Frontal cortex (tissue), 3 donors: ENCODE measurements at regions not wholly inside any gene's neighbourhood (a gene's known extent, or its start where the extent isn't known, plus 50 kb on each side); places are given as distances from the start of the nearest gene placed in this dataset.
"Not testable (repeated sequence)": the region's sequence is repeated elsewhere in the genome, so short reads cannot be mapped to it uniquely, and the experiment has no call there.

Experiments
- DNase-seq, 2 donors: peaks; one replicate each; pipeline ENCODE4 v3.0.0; 2012; ENCODE audit warnings: low spot score in 2 of 2
- FAIRE-seq: peaks from 2 replicates; lab custom pipeline; 2012; peaks lifted over from hg19 to GRCh38; lab: Jason Lieb, UNC
- donor health status: control.
- donor health status: control.
- donor health status: control.

GRCh38 chr13:58455094-58455493, 823.5 kb downstream of the PCDH17 start:
- FAIRE-seq (no peak), DNase-seq (no peak)

- FAIRE-seq (no peak), DNase-seq (no peak)
These were observed 829.7 kb downstream of the PCDH17 start for GRCh38 chr13:58461217-58461616.

GRCh38 chr13:58463841-58464240, 832.3 kb downstream of the PCDH17 start:
- FAIRE-seq (no peak), DNase-seq (no peak)

GRCh38 chr13:58467176-58467575, 835.6 kb downstream of the PCDH17 start:
- DNase-seq (no peak), FAIRE-seq (no peak)

GRCh38 chr13:58472483-58472882, 840.9 kb downstream of the PCDH17 start:
- FAIRE-seq (no peak), DNase-seq (no peak)

GRCh38 chr13:58474581-58474980, 843.0 kb downstream of the PCDH17 start:
- FAIRE-seq (no peak), DNase-seq (no peak)

GRCh38 chr13:58476206-58476918, 844.8 kb downstream of the PCDH17 start:
- FAIRE-seq (no peak), DNase-seq (no peak)

GRCh38 chr13:58478858-58479257, 847.3 kb downstream of the PCDH17 start:
- FAIRE-seq (no peak), DNase-seq (no peak)

GRCh38 chr13:58480061-58480460, 848.5 kb downstream of the PCDH17 start:
- DNase-seq: no peak
- FAIRE-seq: no peak

- DNase-seq: no peak
- no peak for FAIRE-seq
These were observed 856.7 kb downstream of the PCDH17 start for GRCh38 chr13:58488251-58488650.

GRCh38 chr13:58495668-58496067, 864.1 kb downstream of the PCDH17 start:
- DNase-seq (no peak), FAIRE-seq (peak; percentile 63)

GRCh38 chr13:58500938-58501337, 869.4 kb downstream of the PCDH17 start:
- DNase-seq (no peak), FAIRE-seq (no peak)

GRCh38 chr13:58504202-58504700, 872.7 kb downstream of the PCDH17 start:
- DNase-seq, FAIRE-seq: not testable (repeated sequence)

- FAIRE-seq, DNase-seq: not testable (repeated sequence)
These were observed 873.8 kb downstream of the PCDH17 start for GRCh38 chr13:58505262-58505920.

- DNase-seq: no peak
- no peak for FAIRE-seq
These were observed 896.8 kb downstream of the PCDH17 start for GRCh38 chr13:58528351-58528750.

GRCh38 chr13:58531614-58532013, 900.1 kb downstream of the PCDH17 start:
- DNase-seq: no peak
- no peak for FAIRE-seq

- DNase-seq: no peak
- no peak for FAIRE-seq
These were observed 911.0 kb downstream of the PCDH17 start for GRCh38 chr13:58542530-58542929.

GRCh38 chr13:58547419-58547818, 915.9 kb downstream of the PCDH17 start:
- DNase-seq: no peak

GRCh38 chr13:58566176-58566575, 934.6 kb downstream of the PCDH17 start:
- DNase-seq (no peak), FAIRE-seq (no peak)

More at GRCh38 chr13:58547419-58547818, 915.9 kb downstream of the PCDH17 start:
- no peak for FAIRE-seq

- no peak for FAIRE-seq
These were observed 942.2 kb downstream of the PCDH17 start for GRCh38 chr13:58573743-58574142.

GRCh38 chr13:58574791-58575190, 943.2 kb downstream of the PCDH17 start:
- DNase-seq (no peak), FAIRE-seq (no peak)

More at GRCh38 chr13:58573743-58574142, 942.2 kb downstream of the PCDH17 start:
- no peak for DNase-seq
